AG09319 (cell line): ENCODE measurements at regions not wholly inside any gene's neighbourhood (a gene's known extent, or its start where the extent isn't known, plus 50 kb on each side); places are given as distances from the start of the nearest gene placed in this dataset.

Experiments used
- DNase-seq: peaks from one replicate; pipeline ENCODE4 v3.0.0-alpha.2; 2010; ENCODE audit warnings: low read depth; ENCODE audit errors: extremely low read depth
- TF ChIP-seq, protein P1 (sequence below): IDR thresholded peaks from 2 replicates; pipeline ENCODE4 v1.5.1; 2011; ENCODE audit warnings: low read depth, mild to moderate bottlenecking, inconsistent platforms, low read length, moderate library complexity

DNA sequence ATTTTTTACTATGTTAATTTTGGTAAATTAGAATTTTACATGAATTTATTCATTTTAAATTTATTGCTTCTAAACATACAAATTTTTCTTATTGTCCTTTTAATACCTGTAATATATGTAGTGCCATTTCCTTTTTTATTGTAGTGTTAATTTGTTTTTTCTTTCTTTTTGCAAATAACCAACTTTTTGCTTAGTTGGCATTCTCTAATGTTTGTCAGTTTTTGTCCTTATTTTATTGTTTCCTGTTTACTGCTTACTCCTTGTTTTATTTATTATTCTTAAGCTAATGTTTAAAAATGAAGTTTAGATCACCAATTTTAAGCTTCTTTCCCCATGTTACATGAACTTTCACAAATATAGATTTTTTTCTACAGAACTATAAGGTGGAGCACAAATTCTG, 516.6 kb downstream of the SLITRK1 start:
- TF ChIP-seq, protein P1, sequence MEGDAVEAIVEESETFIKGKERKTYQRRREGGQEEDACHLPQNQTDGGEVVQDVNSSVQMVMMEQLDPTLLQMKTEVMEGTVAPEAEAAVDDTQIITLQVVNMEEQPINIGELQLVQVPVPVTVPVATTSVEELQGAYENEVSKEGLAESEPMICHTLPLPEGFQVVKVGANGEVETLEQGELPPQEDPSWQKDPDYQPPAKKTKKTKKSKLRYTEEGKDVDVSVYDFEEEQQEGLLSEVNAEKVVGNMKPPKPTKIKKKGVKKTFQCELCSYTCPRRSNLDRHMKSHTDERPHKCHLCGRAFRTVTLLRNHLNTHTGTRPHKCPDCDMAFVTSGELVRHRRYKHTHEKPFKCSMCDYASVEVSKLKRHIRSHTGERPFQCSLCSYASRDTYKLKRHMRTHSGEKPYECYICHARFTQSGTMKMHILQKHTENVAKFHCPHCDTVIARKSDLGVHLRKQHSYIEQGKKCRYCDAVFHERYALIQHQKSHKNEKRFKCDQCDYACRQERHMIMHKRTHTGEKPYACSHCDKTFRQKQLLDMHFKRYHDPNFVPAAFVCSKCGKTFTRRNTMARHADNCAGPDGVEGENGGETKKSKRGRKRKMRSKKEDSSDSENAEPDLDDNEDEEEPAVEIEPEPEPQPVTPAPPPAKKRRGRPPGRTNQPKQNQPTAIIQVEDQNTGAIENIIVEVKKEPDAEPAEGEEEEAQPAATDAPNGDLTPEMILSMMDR = no peak
- no peak for DNase-seq

DNA sequence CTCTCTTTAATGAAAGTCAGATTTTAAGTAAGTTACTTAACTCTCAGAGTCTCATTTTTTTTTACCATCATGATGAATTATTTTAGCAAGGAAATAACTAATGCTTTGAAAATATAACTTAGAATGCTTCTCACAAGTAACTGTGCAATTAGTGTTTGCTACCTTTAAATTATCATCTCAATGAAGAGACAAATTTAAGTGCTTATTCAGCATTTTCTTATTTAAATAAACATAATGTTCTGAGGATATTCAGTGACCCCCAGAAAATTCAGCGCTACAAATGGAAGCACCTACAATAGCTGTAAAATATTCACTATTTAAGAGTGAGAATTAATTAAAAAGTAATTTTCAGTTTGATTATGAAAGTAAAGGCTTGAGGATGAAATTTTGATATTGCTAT, 527.2 kb downstream of the SLITRK1 start:
- TF ChIP-seq, protein P1 = no peak
- DNase-seq = no peak

DNA sequence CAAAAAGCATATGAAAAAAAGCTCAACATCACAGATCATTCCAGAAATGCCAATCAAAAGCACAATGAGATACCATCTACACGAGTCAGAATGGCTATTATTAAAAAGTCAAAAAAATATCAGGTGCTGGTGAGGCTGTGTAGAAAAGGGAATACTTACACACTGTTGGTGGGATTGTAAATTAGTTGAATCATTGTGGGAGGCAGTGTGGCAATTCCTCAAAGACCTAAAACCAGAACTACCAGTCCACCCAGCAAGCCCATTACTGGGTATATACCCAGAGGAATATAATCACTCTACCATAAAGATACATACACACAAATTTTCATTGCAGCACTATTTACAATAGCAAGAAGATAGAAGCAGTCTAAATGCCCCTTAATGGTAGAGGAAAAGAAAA, 529.9 kb downstream of the SLITRK1 start:
- no peak for DNase-seq

DNA sequence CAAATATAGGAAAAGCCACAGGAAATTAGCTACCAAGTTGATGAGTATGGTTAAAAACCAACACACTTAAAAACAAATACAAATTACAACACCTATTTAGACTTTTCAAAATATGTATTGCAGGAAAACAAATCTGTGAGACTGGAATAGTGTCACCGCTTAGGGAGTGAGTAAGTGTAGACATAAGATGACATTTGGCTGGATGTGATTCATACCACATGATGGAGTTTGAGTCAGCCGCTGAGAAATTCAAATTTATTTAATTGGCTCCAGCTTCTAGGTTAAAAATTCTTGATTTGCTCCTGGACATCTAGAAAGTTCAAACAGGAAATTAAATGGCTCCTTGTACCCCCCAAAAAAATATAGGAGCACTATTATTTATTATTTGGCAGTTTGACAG, 531.7 kb downstream of the SLITRK1 start:
- TF ChIP-seq, protein P1 = no peak
- DNase-seq = no peak

More for the DNA sequence above, 529.9 kb downstream of the SLITRK1 start:
- TF ChIP-seq, protein P1 = no peak

DNA sequence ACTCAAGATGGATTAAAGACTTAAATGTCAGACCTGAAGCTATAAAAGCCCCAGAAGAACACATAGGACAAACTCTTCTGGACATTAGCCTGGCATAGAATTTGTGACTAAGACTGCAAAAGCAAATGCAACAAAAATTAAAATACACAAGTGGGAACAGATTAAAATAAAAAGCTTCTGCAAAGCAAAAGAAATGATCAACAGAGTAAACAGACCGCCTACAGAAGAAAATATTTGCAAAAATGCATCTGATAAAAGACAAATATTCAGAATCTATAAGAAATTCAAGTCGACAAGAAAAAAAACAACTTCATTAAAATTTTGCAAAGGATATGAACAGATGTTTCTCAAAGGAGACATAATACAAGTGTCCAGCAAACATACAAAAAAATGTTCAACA, 537.8 kb downstream of the SLITRK1 start:
- TF ChIP-seq, protein P1 = no peak
- DNase-seq = no peak

DNA sequence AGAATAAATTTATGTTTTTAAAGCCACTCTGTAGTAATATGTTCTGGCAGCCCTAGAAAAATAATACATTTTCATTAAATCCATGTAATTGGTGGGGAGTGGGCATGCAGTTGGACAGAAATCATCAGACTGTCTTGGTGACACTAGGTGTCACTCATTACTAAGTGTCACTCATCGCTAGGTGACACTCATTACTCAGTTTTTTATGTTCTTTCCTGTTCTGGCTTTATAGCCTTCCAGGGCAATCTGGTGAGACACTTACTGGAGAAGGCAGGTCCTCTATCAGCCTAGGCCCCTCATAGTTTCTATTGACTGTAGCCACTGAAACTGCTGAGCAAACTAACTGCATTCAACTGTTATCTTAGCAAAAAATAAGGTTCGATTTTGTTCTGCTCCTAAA, 542.1 kb downstream of the SLITRK1 start:
- TF ChIP-seq, protein P1 = no peak
- no peak for DNase-seq

DNA sequence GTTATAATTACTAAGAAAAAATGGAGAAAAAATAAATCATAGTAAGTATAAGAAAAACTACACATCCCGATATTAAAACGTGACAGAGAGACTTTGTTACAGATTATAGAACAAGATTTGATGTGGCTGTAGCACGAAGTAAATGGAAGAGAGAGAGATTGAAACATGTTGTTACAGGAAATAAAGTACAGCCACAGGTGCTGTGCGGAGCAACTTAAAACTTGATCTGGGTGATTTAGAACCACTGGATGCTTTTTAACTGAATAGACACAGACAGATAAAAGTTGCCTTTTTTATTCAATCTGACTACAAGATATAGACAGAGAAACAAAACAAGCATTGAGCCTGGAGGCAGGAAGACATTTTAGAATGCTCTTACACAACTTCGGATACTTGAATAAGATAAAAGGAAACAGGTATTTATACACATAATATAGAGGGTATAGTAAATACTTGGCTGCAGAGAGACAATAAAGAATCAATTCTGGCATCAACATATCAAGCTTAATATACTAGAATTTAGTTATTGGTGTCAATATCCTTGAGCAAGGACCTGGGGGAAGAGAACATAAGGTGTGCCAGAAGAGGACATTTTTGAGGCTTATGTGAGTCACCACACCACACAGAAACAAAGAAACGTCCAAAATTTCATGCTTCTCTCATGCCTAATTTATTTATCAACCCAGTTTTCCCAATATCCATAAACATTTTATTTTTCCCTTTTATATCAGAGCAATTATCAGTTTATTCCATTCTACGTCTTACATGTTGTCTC, 548.5 kb downstream of the SLITRK1 start:
- no peak for DNase-seq
- TF ChIP-seq, protein P1 = no peak
